ENCODE measurements at regions not wholly inside any gene's neighbourhood (a gene's known extent, or its start where the extent isn't known, plus 50 kb on each side); places are given as distances from the start of the nearest gene placed in this dataset.

GRCh38 chr11:81946831-81947230 lies 786.8 kb downstream of the FAM181B start:
- no peak overlapping the region for H2BK15ac ChIP-seq (ENCODE audit: low read length)
- no peaks in the 10 kb centered on the region for H3K4me1 ChIP-seq (replicated peaks in 1 of 4; ENCODE audit: control insufficient read depth in 3 of 4, insufficient read depth in 4 of 4, low read length in 3 of 4)
- H3K9ac ChIP-seq (replicated peaks in 1 of 4; ENCODE audit: extremely low read depth in 1 of 4, low read depth in 3 of 4, low read length in 3 of 4): no peak overlapping the region
- H3K4me3 ChIP-seq (ENCODE audit: extremely low read depth in 1 of 4, insufficient read depth in 2 of 4, low read depth in 3 of 4, low read length in 4 of 4): no peak overlapping the region
- ChIA-PET CTCF (ENCODE audit: partially characterized antibody) (interaction anchor here (0.9 kb wide), 2 partner anchors 10 to 239 kb away, joined by 3 read pairs; no protein-coding TSS in a partner anchor), POLR2A (ENCODE audit: partially characterized antibody) (no interaction called here)
- no peak overlapping the region for H3K4ac ChIP-seq (replicated peaks; ENCODE audit: insufficient read length, low read depth, low read length)
- H3K14ac ChIP-seq (ENCODE audit: insufficient read length): no peak overlapping the region
- no peak overlapping the region for H3K18ac ChIP-seq (ENCODE audit: extremely low read depth, low read length)
- H3K23ac ChIP-seq (ENCODE audit: insufficient read length): no peak overlapping the region
- no peaks in the 10 kb centered on the region for H4K20me1 ChIP-seq (replicated peaks in 1 of 2; ENCODE audit: control insufficient read depth in 1 of 2, insufficient read depth in 2 of 2, low read length in 2 of 2)
- H4K91ac ChIP-seq (replicated peaks; ENCODE audit: insufficient read length, low read length): no peak overlapping the region
- no peak overlapping the region for H2BK12ac ChIP-seq (ENCODE audit: low read depth, low read length)
- no peak overlapping the region for H2BK120ac ChIP-seq (replicated peaks; ENCODE audit: low read depth, low read length)
- H3K9me3 ChIP-seq (ENCODE audit: insufficient read depth in 2 of 2, low read depth in 1 of 2, low read length in 1 of 2): no peaks in the 10 kb centered on the region
- no peak for FAIRE-seq
- H3K36me3 ChIP-seq (ENCODE audit: control insufficient read depth in 2 of 4, insufficient read depth in 4 of 4, low read length in 3 of 4): no peaks in the 10 kb centered on the region
- no peak overlapping the region for H4K5ac ChIP-seq (ENCODE audit: insufficient read length, low read depth, low read length)
- H3K27ac ChIP-seq (ENCODE audit: low read depth, low read length): no peak overlapping the region
- H3K23me2 ChIP-seq (ENCODE audit: low read depth, low read length): no peaks in the 10 kb centered on the region
- no peaks in the 10 kb centered on the region for H3K79me2 ChIP-seq (ENCODE audit: control insufficient read depth in 1 of 2, insufficient read depth in 2 of 2, low read length in 2 of 2)
- H3K27me3 ChIP-seq (replicated peaks in 1 of 4; ENCODE audit: control insufficient read depth in 3 of 4, extremely low read depth in 1 of 4, insufficient read depth in 3 of 4, low read length in 3 of 4): no peaks in the 10 kb centered on the region
- no peak overlapping the region for H2BK5ac ChIP-seq (ENCODE audit: low read depth, low read length)
- WGBS, 2 experiments (ENCODE audit: extremely low coverage in 1 of 2, insufficient coverage in 1 of 2, insufficient read length in 1 of 2, insufficient replicate concordance in 2 of 2, low coverage in 1 of 2, low lambda C conversion rate in 2 of 2, missing lambda C conversion rate in 1 of 2): 89% methylated on average over 3 of the region's 3 CpGs; no CpG with 5 or more reads in 1 of the 2 experiments
- no peak overlapping the region for H2BK20ac ChIP-seq (ENCODE audit: low read length)
- no peaks in the 10 kb centered on the region for H3K79me1 ChIP-seq (ENCODE audit: low read depth, low read length)
- no peak overlapping the region for H4K8ac ChIP-seq (ENCODE audit: extremely low read depth, insufficient read depth, low read length)
- no peak overlapping the region for H3K56ac ChIP-seq (replicated peaks; ENCODE audit: insufficient read length, low read depth, low read length)
- H2AK5ac ChIP-seq (ENCODE audit: low read depth, low read length): no peak overlapping the region
- H3K4me2 ChIP-seq (ENCODE audit: insufficient read depth in 1 of 2, low read depth in 2 of 2, low read length in 2 of 2): no peak overlapping the region
- DNase-seq (ENCODE audit: low read depth in 1 of 2, low spot score in 2 of 2): no peak
- H2AFZ ChIP-seq (ENCODE audit: low read length): no peak overlapping the region
- no peak for TF ChIP-seq CHD1 (IDR thresholded peaks at IDR 0.05; ENCODE audit: low read depth, low read length)
- TF ChIP-seq EGR1 (IDR thresholded peaks at IDR 0.05; ENCODE audit: borderline replicate concordance, low read depth, low read length): no peak
- TF ChIP-seq RBBP5 (IDR thresholded peaks at IDR 0.05; ENCODE audit: borderline replicate concordance, low read depth, low read length): no peak

Measured in H1 (cell line).